NCI-H2227 treated with DMSO at 0.1 percent for 48 hours (cell line): ENCODE measurements at regions not wholly inside any gene's neighbourhood (a gene's known extent, or its start where the extent isn't known, plus 50 kb on each side); places are given as distances from the start of the nearest gene placed in this dataset.

Experiments
- DNase-seq: peaks from one replicate; lab custom pipeline; 2025; lab: John Stamatoyannopoulos, UW

GRCh38 chr4:138751309-138751708, 264.3 kb upstream of the NOCT start:
- no peak for DNase-seq

DNA sequence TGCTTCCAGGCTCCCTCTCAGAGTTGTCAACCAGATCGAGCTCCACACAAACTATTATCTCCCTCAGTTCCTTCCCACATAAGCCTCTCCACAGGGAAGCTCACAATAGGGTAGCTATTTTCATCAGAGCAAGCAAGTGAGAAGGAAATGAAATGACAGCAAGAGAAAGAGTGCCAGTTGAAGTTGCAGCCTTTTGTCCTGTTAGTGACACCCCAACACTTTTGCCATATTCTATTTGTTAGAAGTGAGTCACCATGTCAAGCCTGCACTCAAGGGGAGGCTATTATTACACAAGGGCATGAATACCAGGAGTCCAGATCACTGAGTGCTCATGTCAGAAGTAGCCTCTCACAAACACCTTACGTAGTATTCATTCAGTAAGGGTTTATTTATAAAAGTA, 266.3 kb upstream of the NOCT start:
- DNase-seq, result no peak

- DNase-seq, result no peak
These were observed 273.7 kb upstream of the NOCT start for GRCh38 chr4:138741766-138742377.

- DNase-seq, result no peak
These were observed 274.5 kb upstream of the NOCT start for GRCh38 chr4:138740816-138741745.

GRCh38 chr4:138736362-138736761, 279.2 kb upstream of the NOCT start:
- no peak for DNase-seq

GRCh38 chr4:138734746-138735145, 280.8 kb upstream of the NOCT start:
- no peak for DNase-seq

- no peak for DNase-seq
These were observed 287.0 kb upstream of the NOCT start for GRCh38 chr4:138728566-138728965.

GRCh38 chr4:138727731-138728130, 287.9 kb upstream of the NOCT start:
- no peak for DNase-seq

GRCh38 chr4:138724530-138724929, 291.1 kb upstream of the NOCT start:
- no peak for DNase-seq

DNA sequence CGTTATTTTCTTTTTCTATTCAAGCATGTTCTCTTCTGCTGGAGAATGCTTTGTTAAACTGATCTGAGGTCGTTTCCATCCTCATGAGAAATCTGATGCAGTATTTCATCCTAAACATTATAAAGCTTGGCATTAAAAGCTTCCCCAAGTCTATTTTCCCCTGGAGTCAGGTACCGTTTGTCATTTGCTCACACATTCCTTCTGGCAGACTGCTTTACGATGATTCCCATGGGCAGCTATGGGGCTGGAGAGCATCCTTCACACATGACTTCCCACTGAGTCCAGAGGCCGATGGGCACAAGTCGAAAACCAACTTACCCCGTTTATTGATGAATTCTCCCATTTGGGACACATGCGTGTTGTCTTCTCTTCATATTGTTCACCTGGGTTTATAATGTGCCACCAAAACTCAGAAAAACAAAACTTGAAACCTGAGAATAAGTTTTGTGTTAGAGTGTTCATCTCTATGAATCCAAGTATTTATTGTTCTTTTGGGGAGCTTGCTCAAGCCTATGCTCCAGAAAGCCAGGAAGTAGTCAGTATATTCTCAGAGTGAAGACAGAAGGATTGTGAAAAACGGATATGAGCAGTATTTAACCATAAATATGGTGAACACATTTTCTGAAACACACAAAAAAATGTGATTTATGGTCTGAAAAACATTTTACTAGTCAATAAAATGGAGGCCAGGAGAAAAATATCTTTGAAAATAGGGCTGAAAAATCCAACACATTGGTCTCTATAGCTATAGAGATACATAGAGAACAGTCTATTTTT, 298.8 kb upstream of the NOCT start:
- no peak for DNase-seq

DNA sequence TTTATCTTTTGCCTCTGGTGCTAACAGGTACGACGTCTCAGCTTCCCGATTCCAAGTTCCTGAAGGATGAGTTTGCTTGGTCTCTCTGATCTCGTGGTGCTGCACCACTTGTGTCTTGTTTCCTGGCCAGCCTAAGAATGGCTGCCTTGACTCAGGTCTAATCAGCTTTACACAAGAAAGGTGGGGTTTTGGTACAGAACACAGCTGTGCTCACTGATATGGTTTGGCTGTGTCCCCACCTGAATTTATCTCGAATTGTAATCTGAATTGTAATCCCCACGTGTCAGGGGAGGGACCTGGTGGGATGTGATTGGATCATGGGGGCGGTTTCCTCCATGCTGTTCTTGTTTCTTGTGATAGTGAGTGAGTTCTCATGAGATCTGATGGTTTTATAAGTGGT, 305.3 kb upstream of the NOCT start:
- no peak for DNase-seq

GRCh38 chr4:138709859-138710258, 305.7 kb upstream of the NOCT start:
- no peak for DNase-seq

DNA sequence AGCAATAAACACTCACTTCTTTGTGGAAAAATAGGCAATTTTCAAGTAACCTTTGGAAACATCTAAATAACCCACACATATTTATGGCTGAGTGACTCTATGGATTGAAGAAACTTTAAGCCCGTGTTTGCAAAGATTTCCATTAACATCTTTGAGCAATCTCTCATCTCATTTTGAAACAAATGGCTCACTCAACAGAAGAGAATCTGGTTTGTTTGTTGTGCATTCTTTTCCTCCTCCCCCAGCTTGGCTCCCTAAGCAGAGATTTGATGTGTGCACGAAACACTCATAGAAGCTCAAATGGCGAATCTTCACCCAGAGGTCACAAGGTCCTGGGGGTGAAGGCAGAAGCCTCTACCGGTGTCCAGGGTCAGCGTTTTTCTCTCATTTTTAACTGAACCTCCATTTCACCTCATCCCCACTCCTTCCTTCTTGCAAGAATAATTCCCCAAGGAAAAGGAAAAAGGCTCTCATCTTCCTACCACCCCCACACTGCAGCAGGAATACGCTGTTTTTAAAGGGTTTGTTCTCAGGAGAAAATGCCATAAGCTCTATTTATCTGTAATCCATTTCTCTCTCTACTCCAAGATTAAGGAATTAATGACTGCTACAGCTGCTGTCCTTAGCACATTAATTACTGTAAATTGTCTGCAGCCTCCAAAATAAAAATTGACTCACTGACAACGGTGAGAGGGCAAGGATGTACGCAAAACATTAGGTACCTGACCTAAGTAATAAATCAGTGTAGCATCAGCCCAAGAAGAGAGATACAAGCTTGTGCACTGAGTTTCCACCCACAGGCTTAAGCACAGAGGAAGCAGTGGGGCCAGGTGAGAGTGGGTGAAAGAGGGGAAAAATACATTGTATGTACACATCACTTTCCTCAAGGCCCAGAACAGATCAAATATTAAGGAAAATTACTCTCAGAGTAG, 307.6 kb upstream of the NOCT start:
- DNase-seq, result no peak

DNA sequence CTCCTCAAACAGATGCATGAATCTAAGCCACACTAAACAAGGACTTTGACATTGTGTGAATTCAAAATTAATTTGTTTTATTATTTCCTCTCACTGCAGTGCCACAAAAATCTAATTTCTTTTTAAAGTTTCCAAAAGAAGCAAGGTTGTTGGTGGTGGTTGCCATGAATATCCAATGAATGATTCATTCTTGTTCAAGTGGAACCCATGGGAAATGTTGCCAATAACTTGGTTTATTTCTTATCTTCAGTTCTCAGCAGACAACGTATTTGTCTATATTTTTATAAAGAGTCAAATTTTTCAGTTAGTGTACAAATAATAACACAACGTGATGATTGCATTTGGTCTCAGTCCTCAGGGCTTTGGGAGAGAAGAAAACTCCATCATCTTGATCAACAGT, 309.4 kb upstream of the NOCT start:
- no peak for DNase-seq

- no peak for DNase-seq
These were observed 313.3 kb upstream of the NOCT start for GRCh38 chr4:138702190-138702824.

GRCh38 chr4:138698641-138699040, 316.9 kb upstream of the NOCT start:
- no peak for DNase-seq

DNA sequence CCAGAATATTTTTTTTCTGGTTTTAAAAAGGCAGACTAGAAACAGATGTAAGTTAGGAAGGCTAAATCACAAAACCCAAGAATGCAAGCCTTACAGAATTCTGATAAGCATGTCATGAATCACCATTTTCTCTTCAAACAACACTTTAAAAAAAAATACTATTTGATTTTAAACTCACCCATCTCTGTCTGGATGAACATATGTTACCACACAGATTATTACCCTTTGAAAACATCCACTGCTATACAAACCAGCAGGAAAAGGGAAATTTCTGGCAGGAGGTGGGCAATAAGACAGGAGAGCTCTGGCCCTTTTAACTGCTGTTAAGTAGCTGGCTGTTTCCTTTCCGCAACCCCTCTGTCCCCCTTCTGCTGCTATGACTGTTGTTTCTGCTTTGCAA, 317.7 kb upstream of the NOCT start:
- no peak for DNase-seq

DNA sequence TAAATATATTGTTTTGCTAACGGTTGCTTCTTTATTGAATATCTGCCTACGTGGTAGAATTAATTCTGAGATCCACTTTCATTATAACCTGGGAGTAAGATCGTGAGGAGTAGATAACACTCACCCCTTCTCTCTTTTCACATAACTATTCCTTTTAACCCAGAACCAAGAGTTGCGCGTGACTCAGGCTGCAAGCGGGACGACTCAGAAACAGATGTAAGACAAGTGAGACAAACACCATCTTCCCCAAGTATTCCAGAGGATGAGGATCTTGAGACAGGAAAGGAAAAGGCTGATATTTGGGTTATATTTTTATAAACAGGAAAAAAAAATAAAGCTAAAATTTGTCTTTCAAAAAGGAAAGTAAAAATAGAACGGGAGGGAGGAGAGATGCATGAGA, 318.8 kb upstream of the NOCT start:
- DNase-seq, result no peak

- DNase-seq, result no peak
These were observed 319.5 kb upstream of the NOCT start for GRCh38 chr4:138696058-138696457.

DNA sequence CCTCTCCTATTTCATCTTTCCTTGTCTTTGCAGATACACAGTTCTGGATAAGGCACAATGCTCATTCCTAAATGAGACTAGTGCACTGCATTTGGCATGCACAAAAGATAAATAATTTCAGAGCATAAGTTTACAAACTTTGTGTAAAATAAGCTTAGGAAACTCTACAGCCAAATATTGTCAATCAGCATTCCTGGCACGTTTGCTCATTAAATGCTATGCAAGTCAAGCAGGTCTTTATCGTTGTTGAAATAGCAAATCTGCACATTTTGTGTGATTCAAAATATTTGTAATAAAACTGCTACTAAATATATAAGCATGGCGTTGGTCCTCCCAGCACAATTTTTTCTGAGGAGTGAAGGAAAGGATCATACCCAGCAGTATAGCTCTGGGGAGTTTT, 322.1 kb upstream of the NOCT start:
- DNase-seq, result no peak

GRCh38 chr4:138692411-138692810, 323.2 kb upstream of the NOCT start:
- no peak for DNase-seq
